ENCODE measurements at regions not wholly inside any gene's neighbourhood (a gene's known extent, or its start where the extent isn't known, plus 50 kb on each side); places are given as distances from the start of the nearest gene placed in this dataset.

GRCh38 chr4:130530505-130530904 is 1434.6 kb downstream of the C4orf33 start:
- Histone ChIP-seq H3K4me3 (no peak overlapping the region), H3K9me3 (ENCODE audit: low read depth, low read length) (no peaks in the 10 kb centered on the region), H3K27ac (no peak overlapping the region), H3K36me3 (ENCODE audit: insufficient read depth, low read length) (no peaks in the 10 kb centered on the region), H3K9ac (ENCODE audit: insufficient read length) (no peak overlapping the region)
- no peak for TF ChIP-seq FOXP2 (optimal IDR thresholded peaks at IDR 0.05; ENCODE audit: control extremely low read depth, extremely low read length, insufficient read depth)
- TF ChIP-seq EZH2 (IDR thresholded peaks at IDR 0.05), result no peak
- no peak for TF ChIP-seq POLR2AphosphoS5 (IDR thresholded peaks at IDR 0.05; ENCODE audit: borderline replicate concordance, low read depth, low read length)
- no peak for DNase-seq (ENCODE audit: low read depth, low spot score)

GRCh38 chr4:130534651-130535050 is 1438.7 kb downstream of the C4orf33 start:
- Histone ChIP-seq H3K27ac (no peak overlapping the region), H3K4me3 (no peak overlapping the region), H3K36me3 (ENCODE audit: insufficient read depth, low read length) (no peaks in the 10 kb centered on the region), H3K9me3 (ENCODE audit: low read depth, low read length) (no peaks in the 10 kb centered on the region), H3K9ac (ENCODE audit: insufficient read length) (no peak overlapping the region)
- no peak for DNase-seq (ENCODE audit: low read depth, low spot score)
- TF ChIP-seq POLR2AphosphoS5 (IDR thresholded peaks at IDR 0.05; ENCODE audit: borderline replicate concordance, low read depth, low read length) (no peak), FOXP2 (optimal IDR thresholded peaks at IDR 0.05; ENCODE audit: control extremely low read depth, extremely low read length, insufficient read depth) (no peak), EZH2 (IDR thresholded peaks at IDR 0.05) (no peak)

GRCh38 chr4:130542953-130543352 is 1447.0 kb downstream of the C4orf33 start:
- TF ChIP-seq FOXP2 (optimal IDR thresholded peaks at IDR 0.05; ENCODE audit: control extremely low read depth, extremely low read length, insufficient read depth), result no peak
- TF ChIP-seq POLR2AphosphoS5 (IDR thresholded peaks at IDR 0.05; ENCODE audit: borderline replicate concordance, low read depth, low read length), result no peak
- no peak for TF ChIP-seq EZH2 (IDR thresholded peaks at IDR 0.05)
- no peak overlapping the region for H3K9ac ChIP-seq (ENCODE audit: insufficient read length)
- no peak overlapping the region for H3K27ac ChIP-seq
- H3K36me3 ChIP-seq (ENCODE audit: insufficient read depth, low read length), result no peaks in the 10 kb centered on the region
- DNase-seq (ENCODE audit: low read depth, low spot score), result no peak
- H3K9me3 ChIP-seq (ENCODE audit: low read depth, low read length), result no peaks in the 10 kb centered on the region
- no peak overlapping the region for H3K4me3 ChIP-seq

GRCh38 chr4:130545171-130545570 is 1449.2 kb downstream of the C4orf33 start:
- no peak for DNase-seq (ENCODE audit: low read depth, low spot score)
- no peak overlapping the region for H3K9ac ChIP-seq (ENCODE audit: insufficient read length)
- H3K9me3 ChIP-seq (ENCODE audit: low read depth, low read length), result no peaks in the 10 kb centered on the region
- H3K27ac ChIP-seq, result peak overlapping the region; percentile 69
- no peak overlapping the region for H3K4me3 ChIP-seq
- TF ChIP-seq FOXP2 (optimal IDR thresholded peaks at IDR 0.05; ENCODE audit: control extremely low read depth, extremely low read length, insufficient read depth) (no peak), EZH2 (IDR thresholded peaks at IDR 0.05) (no peak), POLR2AphosphoS5 (IDR thresholded peaks at IDR 0.05; ENCODE audit: borderline replicate concordance, low read depth, low read length) (no peak)
- no peaks in the 10 kb centered on the region for H3K36me3 ChIP-seq (ENCODE audit: insufficient read depth, low read length)

- DNase-seq (ENCODE audit: low read depth, low spot score), result no peak
- Histone ChIP-seq H3K27ac (peak overlapping the region; percentile 69), H3K36me3 (ENCODE audit: insufficient read depth, low read length) (no peaks in the 10 kb centered on the region), H3K4me3 (no peak overlapping the region), H3K9ac (ENCODE audit: insufficient read length) (no peak overlapping the region), H3K9me3 (ENCODE audit: low read depth, low read length) (no peaks in the 10 kb centered on the region)
- TF ChIP-seq POLR2AphosphoS5 (IDR thresholded peaks at IDR 0.05; ENCODE audit: borderline replicate concordance, low read depth, low read length) (no peak), EZH2 (IDR thresholded peaks at IDR 0.05) (no peak), FOXP2 (optimal IDR thresholded peaks at IDR 0.05; ENCODE audit: control extremely low read depth, extremely low read length, insufficient read depth) (no peak)
Observed at GRCh38 chr4:130545596-130545995, 1449.6 kb downstream of the C4orf33 start.

GRCh38 chr4:130559268-130559667 is 1463.3 kb downstream of the C4orf33 start:
- H3K9ac ChIP-seq (ENCODE audit: insufficient read length), result no peak overlapping the region
- no peak overlapping the region for H3K4me3 ChIP-seq
- H3K27ac ChIP-seq, result no peak overlapping the region
- TF ChIP-seq POLR2AphosphoS5 (IDR thresholded peaks at IDR 0.05; ENCODE audit: borderline replicate concordance, low read depth, low read length) (no peak), FOXP2 (optimal IDR thresholded peaks at IDR 0.05; ENCODE audit: control extremely low read depth, extremely low read length, insufficient read depth) (no peak), EZH2 (IDR thresholded peaks at IDR 0.05) (no peak)
- no peak for DNase-seq (ENCODE audit: low read depth, low spot score)
- no peaks in the 10 kb centered on the region for H3K9me3 ChIP-seq (ENCODE audit: low read depth, low read length)
- H3K36me3 ChIP-seq (ENCODE audit: insufficient read depth, low read length), result no peaks in the 10 kb centered on the region

GRCh38 chr4:130563185-130563888 is 1467.4 kb downstream of the C4orf33 start:
- no peak for DNase-seq (ENCODE audit: low read depth, low spot score)
- no peak overlapping the region for H3K27ac ChIP-seq

GRCh38 chr4:130563889-130564418 is 1468.0 kb downstream of the C4orf33 start:
- Histone ChIP-seq H3K9ac (ENCODE audit: insufficient read length) (no peak overlapping the region), H3K27ac (no peak overlapping the region), H3K9me3 (ENCODE audit: low read depth, low read length) (no peaks in the 10 kb centered on the region), H3K36me3 (ENCODE audit: insufficient read depth, low read length) (no peaks in the 10 kb centered on the region), H3K4me3 (no peak overlapping the region)
- no peak for DNase-seq (ENCODE audit: low read depth, low spot score)
- TF ChIP-seq FOXP2 (optimal IDR thresholded peaks at IDR 0.05; ENCODE audit: control extremely low read depth, extremely low read length, insufficient read depth) (no peak), POLR2AphosphoS5 (IDR thresholded peaks at IDR 0.05; ENCODE audit: borderline replicate concordance, low read depth, low read length) (no peak), EZH2 (IDR thresholded peaks at IDR 0.05) (no peak)

More at GRCh38 chr4:130563185-130563888, 1467.4 kb downstream of the C4orf33 start:
- TF ChIP-seq POLR2AphosphoS5 (IDR thresholded peaks at IDR 0.05; ENCODE audit: borderline replicate concordance, low read depth, low read length), result no peak
- TF ChIP-seq FOXP2 (optimal IDR thresholded peaks at IDR 0.05; ENCODE audit: control extremely low read depth, extremely low read length, insufficient read depth), result no peak
- H3K36me3 ChIP-seq (ENCODE audit: insufficient read depth, low read length), result no peaks in the 10 kb centered on the region
- H3K4me3 ChIP-seq, result no peak overlapping the region
- no peak overlapping the region for H3K9ac ChIP-seq (ENCODE audit: insufficient read length)
- no peaks in the 10 kb centered on the region for H3K9me3 ChIP-seq (ENCODE audit: low read depth, low read length)

Measured in SK-N-MC (cell line).